ENCODE measurements at regions not wholly inside any gene's neighbourhood (a gene's known extent, or its start where the extent isn't known, plus 50 kb on each side); places are given as distances from the start of the nearest gene placed in this dataset.

GRCh38 chr13:86653009-86653408 is 853.8 kb upstream of the SLITRK6 start:
- TF ChIP-seq CTCF (IDR thresholded peaks at IDR 0.05), result no peak
- no peak for TF ChIP-seq POLR2A (IDR thresholded peaks at IDR 0.05)
